ENCODE measurements at regions not wholly inside any gene's neighbourhood (a gene's known extent, or its start where the extent isn't known, plus 50 kb on each side); places are given as distances from the start of the nearest gene placed in this dataset.

GRCh38 chr3:153314038-153314437 is 152.0 kb downstream of the RAP2B start:
- DNase-seq (ENCODE audit: low spot score): no peak

DNA sequence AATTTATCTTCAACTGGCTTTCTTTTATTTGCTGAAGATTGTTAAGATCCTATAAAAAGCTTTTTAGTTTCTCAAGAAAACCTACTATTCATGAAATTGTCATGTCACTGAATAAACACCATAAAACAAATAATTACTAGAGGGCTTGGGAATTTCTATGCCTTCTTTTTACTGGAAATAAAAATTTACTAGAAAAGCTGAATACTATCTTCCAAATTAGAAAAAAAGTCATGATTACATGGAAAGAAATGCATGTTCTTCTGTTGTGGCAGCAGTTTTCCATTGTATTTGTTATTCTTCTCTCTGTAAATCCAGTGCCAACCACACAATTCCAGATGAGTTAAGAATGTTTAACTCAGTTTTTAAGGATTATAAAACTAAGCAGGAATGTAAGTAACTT is 153.8 kb downstream of the RAP2B start:
- DNase-seq (ENCODE audit: low spot score): no peak

DNA sequence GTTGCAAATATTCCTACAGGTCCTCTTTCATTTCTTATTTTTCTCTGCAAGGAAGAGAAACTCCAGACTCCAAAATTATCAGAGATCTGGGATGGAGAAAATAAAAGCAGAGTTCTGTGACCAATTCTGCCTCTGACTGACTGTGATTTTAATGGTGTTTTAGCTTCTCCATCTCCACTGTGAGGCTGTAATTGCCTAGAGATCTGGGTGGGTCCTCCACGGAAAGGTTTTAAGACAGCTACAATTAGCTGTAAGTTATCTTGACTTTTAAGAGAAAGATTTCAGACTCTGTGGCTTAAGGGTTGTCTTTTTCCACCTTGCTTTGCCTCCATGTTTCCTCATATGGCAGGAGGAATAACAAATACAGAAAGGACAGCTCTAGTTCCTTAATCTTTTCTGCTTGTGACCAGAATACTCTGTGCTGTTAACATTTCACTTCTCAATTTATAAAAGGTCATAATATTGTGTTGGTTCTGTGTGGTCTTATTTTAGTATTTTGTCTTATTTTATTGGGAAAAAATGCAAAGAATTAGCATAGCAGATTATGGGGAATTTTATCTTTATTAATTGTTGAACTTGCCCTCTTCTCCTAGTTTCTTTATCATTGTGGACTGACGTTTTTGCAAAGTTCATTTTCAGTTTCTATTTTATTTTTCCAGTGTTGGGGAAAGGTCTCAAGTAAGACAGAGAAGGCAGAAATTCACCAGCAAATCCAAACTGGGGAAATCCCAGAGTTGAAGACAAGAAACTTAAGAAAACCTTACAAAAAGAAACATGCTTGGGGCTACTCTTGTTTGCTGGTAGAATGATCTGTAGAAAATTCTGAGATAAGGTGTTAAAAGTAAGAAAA is 157.9 kb downstream of the RAP2B start:
- DNase-seq (ENCODE audit: low spot score): no peak

DNA sequence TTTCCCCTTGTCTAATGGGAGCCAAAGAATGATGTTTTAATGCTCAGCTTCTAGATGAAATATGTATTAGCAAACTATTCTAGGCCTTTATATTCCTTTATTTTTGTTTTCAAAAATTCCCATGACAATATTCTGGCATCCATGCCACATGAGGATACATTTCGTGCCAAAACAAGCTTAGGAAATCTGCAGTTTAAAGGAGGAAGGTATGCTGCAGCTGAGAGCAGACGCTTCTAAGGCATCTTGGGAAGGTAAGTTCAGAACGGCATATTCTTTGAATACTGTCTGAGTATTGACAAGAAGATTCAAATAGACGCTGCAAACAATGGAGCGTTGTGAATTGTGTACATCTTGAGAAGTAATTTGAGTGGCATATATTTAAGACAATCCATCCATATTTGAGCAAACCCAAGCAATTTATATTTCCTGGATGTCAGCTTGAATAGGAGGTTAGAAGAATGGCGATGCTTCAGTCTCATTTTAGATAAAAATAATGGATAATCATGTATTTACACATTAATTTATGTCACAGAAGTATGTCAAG is 158.6 kb downstream of the RAP2B start:
- no peak for DNase-seq (ENCODE audit: low spot score)

DNA sequence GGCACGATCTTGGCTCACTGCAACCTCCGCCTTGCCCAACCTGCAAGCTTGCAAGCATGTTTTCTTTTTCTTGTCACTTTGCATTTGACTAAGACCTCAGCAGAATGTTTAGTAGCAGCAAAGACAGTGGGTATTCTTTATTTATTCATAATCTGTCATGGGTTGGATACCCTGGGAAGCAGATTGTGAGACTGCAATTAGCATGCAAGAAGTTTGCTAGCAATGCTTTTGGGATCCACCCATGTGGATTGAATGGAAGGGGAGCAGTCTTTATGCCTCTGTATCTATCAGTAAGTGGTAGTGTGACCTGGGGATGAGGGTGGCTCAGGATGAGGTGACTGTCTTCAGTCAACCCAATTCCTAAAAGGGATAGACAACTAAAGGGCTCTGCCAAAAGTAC is 166.7 kb downstream of the RAP2B start:
- no peak for DNase-seq (ENCODE audit: low spot score)

GRCh38 chr3:153330901-153331300 is 168.9 kb downstream of the RAP2B start:
- no peak for DNase-seq (ENCODE audit: low spot score)

DNA sequence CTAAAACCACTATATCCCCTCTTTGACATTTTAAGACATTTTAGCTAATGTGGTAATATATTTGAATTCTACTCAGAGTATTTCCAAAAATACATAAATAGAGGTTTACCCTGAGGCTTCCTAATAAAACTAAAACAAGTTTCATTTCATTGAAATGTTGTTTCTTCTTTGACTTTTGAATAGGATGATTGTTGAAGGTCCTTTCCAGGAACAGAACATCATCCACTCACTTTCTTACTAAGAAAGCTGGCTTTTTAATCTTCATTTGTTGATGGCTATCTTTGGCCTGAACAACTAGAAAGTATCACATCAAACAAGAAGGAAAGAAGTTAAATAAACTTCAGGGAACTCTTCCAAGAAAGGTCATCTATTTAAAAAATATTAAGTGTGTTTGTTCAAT is 169.7 kb downstream of the RAP2B start:
- no peak for DNase-seq (ENCODE audit: low spot score)

DNA sequence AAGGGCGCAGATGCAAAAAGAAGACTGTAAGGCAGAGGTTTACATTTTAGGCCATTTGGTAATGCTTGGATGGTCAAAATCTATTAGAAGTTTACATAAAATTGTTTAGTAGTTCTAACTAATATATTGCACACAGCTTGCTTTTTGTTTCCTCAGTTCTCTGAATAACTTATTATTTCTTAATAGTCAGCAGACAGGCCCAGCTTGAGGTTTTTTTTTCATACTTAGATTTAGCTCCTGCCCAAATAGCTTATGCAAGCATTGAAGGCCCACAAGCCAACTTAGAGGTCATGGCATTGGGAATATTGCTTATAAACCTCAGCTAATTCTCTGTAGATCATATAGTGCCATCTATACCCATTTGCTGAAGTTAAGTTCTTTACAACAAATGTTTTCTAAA is 172.5 kb downstream of the RAP2B start:
- DNase-seq (ENCODE audit: low spot score): no peak

- no peak for DNase-seq (ENCODE audit: low spot score)
Observed at GRCh38 chr3:153337369-153337768, 175.3 kb downstream of the RAP2B start.

GRCh38 chr3:153338487-153338886 is 176.5 kb downstream of the RAP2B start:
- DNase-seq (ENCODE audit: low spot score): no peak

GRCh38 chr3:153339065-153339464 is 177.0 kb downstream of the RAP2B start:
- no peak for DNase-seq (ENCODE audit: low spot score)

DNA sequence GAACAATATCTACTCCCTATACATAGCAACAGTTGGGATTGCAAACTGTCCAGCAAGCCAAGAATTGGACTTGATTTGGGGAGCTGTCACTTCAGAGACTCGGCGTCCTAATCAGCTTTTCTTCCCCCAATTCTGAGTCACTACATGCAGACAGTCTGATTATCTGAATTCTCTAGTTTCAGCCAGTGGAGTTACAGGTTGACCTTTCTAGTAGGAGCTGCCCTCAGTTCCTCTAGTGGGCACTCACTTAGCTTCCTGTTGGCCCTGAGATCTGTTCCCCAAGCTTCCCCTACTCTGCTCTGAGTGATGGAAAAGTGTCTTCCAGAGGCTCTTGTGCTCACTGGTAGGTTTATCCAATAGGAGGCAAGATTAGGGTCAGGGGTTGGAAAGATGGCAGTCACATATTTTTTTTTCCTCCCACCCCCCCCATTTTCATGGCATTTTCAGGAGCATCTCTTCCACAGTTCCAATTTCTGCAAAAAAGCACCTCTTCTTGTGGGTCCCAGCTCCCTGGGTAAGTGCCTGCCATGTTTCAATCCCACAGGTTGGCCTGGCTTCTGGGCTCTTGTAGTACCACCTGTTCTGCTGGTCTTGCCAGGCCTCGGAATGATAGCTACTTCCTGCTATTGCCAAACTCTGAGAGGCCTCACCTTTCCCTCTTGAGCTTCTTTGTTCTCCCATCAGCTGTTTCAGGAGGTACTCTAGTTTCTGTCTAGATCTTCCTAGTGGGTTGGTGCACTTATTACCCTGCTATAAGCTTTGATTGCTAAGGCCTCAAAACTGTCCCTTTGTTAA is 182.2 kb downstream of the RAP2B start:
- no peak for DNase-seq (ENCODE audit: low spot score)

GRCh38 chr3:153348457-153349107 is 186.6 kb downstream of the RAP2B start:
- no peak for DNase-seq (ENCODE audit: low spot score)

DNA sequence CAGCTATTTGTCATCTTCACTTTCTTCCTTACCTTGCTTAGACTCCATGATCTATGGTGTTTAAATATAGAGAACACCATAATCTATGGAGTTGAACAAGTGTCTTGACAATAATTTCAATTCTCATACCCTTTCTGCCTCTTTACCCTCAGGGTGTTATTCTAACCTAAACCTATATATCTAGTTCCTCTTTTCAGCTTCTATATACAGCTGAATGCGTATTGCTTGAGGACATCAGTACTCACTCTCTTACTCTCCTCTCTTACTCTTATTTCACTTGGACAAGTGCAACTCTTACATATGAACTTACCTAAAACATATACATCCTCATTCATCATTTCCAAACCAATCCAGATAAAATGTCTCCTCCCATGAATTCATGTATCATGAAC is 187.1 kb downstream of the RAP2B start:
- DNase-seq (ENCODE audit: low spot score): no peak

DNA sequence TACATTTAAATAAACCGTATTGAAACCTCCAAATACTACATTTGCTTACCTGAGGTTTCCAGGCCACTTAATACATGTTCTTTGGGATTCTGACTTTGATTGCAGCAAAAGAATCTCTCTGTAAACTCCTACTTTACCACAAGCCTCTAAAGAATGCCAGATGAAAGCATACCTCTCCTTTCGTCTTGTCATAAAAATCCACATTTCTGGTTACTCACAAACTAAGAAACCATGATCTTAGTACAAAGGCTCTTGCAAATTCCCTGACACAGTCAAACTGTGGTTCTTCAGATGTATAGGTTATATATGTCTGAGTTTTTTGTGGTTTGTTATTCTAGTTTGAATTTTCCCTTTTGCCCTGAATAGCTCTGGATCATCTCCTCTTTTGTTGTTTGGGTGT is 188.4 kb downstream of the RAP2B start:
- DNase-seq (ENCODE audit: low spot score): no peak

DNA sequence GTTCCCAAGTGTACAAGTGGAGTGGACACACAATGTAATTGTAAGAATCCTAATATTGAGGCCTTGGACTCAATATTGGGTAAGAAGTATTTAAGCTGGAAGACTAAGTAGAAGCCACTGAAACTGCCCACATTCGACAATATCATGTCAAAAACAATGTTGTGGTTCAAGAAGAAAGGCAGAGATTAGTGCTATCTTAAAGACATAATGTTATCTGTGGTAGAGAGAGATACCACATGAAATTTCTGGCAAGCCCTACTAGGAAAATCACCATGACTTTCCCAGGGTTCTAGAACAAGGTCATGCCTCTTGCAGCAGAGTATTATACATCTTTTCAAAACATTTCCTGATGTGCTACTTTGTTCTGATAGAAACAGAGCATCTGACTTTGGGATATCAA is 192.6 kb downstream of the RAP2B start:
- DNase-seq (ENCODE audit: low spot score): no peak

DNA sequence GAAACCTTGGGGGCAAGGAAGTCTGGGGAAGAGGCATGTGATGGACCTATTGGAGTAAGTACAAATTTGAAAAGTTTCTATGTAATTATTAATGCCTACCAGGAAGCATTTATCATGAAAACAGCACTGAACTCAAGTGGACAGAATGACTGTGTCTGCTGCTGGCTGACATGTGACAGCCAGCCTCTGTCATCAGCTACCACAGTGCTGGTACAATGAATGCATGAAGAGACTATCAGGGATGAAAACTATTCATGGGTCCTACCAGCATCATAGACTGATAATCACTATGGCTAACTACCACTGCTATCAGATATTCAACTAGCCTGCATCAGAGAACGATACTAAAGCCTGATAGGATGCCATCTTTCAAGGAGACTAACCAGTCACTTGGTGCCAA is 193.5 kb downstream of the RAP2B start:
- no peak for DNase-seq (ENCODE audit: low spot score)

DNA sequence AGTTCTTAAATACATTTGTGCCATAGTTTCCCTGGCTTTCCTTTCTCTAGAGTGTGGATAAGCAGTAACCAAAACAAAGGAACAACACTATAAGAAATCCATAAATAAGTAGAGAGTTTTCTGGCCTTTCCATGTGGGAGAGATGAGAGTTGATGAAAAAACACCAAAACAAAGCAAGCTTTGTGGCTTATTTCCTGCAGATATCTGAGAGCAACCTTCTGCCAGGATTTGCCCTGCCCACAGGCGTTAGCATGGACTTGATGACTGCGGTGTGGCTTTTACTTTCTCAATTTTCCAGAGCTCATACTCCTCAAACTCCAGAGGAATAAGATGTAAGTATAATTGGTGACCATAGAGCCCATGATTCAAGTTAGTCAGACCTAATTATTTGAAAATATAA is 194.9 kb downstream of the RAP2B start:
- DNase-seq (ENCODE audit: low spot score): no peak

DNA sequence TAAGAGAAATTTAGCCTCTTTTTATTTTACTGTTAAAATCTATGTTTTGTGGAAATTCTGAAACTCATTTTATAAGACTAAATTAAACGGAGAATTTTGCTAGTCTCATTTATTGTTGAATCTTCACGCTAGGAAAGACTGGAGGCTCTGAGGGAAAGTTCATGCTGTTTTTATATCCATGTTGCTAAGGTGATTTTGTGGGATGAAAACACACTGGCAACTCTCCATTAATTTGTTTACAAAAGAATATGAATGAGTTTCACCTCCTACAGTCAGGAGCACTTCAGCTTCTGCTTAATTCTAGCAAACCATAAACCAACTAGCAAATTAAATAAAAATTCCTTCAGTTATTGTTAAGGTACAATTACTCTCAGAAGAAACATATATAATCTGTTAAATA is 195.4 kb downstream of the RAP2B start:
- DNase-seq (ENCODE audit: low spot score): no peak

DNA sequence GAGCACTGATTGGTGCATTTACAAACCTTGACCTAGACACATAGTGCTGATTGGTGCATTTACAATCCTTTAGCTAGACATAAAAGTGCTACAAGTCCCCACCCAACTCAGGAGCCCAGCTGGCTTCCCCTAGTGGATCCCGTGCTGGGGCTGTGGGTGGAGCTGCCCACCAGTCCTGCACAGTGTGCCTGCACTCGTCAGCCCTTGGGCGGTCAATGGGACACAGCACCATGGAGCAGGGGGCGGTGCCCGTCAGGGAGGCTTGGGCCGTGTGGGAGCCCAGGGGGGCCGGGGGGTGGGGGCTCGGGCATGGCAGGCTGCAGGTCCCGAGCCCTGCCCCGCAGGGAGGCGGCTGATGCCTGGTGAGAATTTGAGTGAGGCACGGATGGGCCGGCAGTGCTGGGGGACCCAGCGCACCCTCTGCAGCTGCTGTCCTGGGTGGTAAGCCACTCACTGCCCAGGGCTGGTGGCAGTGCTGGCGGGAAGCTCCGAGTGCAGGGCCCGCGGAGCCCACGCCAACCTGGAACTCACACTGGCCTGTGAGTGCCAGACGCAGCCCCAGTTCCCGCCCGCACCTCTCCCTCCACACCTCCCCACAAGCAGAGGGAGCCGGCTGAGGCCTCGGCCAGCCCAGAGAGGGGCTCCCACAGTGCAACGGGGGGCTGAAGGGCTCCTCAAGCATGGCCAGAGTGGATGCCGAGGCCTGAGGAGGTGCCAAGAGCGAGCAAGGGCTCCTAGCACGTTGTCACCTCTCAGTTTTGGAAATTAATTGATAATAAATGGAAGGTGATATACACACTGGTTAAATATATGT is 207.7 kb downstream of the RAP2B start:
- DNase-seq (ENCODE audit: low spot score): no peak

DNA sequence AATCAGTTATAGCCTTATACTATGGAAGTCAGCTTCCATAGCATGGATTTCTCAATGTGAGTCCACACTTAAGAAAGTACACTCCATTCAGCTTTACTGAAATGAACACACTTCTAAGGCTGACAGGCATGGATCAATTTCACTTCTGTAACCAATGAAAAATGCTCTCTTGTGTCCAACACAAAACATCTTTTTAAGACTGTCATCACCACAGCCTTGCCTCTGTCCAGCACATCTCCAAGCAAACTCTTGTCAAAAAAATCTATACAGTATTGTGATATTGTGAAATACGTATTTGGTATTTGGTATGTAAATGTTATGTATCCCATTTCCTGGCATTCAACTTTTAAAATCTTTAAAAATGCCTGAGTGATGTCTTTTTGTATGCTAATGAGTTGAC is 208.7 kb downstream of the RAP2B start:
- no peak for DNase-seq (ENCODE audit: low spot score)

DNA sequence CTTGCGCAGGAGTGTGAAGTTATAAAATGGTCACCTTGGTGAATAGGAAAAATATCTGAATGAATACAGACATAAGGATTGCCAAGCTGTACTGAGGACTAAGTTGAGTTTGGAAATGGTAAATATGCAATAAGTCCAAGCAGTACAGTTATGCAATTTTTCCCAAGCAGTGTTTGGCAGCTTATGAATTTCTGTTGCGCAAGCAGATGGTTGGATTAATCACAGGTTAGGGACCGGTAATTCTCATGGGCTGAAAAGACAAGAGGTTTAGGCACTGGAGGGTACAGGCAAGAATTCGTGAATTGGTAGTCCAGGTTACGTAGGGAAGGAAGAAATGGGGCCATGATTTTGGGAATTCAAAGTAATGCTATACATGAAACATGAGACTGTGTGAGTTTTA is 210.3 kb downstream of the RAP2B start:
- DNase-seq (ENCODE audit: low spot score): no peak

All from D341Med (cell line).